ENCODE measurements at regions not wholly inside any gene's neighbourhood (a gene's known extent, or its start where the extent isn't known, plus 50 kb on each side); places are given as distances from the start of the nearest gene placed in this dataset.

DNA sequence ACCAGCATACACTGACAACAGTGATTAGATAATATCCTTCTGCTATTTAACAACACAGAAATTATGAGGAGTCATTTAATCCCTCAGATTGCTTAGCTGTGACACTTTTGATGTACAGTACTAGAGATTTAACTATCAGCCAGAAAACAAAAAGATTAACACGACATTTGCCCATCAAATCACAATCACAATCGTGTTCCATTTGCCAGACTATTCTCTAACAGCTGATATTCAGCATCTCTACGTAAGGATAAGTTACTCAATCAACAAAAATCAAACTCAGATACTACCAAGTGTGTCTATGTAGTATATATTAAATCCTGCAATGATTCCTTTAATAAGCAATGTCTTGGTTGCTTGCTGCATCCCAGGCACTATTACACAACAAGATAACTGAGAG lies 558.7 kb upstream of the USP15 start:
- TF ChIP-seq, protein P1, sequence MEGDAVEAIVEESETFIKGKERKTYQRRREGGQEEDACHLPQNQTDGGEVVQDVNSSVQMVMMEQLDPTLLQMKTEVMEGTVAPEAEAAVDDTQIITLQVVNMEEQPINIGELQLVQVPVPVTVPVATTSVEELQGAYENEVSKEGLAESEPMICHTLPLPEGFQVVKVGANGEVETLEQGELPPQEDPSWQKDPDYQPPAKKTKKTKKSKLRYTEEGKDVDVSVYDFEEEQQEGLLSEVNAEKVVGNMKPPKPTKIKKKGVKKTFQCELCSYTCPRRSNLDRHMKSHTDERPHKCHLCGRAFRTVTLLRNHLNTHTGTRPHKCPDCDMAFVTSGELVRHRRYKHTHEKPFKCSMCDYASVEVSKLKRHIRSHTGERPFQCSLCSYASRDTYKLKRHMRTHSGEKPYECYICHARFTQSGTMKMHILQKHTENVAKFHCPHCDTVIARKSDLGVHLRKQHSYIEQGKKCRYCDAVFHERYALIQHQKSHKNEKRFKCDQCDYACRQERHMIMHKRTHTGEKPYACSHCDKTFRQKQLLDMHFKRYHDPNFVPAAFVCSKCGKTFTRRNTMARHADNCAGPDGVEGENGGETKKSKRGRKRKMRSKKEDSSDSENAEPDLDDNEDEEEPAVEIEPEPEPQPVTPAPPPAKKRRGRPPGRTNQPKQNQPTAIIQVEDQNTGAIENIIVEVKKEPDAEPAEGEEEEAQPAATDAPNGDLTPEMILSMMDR (IDR thresholded peaks at IDR 0.05; ENCODE audit: unreplicated experiment), result no peak
- H3K27ac Mint-ChIP-seq, result no peak overlapping the region
- peaks cover 10% of the 10 kb centered on the region for H3K9me3 Mint-ChIP-seq
- DNase-seq (ENCODE audit: low spot score in 2 of 2, unreplicated experiment in 2 of 2), result no peak
- no peaks in the 10 kb centered on the region for H3K27me3 Mint-ChIP-seq (ENCODE audit: low read depth)
- no peak overlapping the region for H3K4me3 Mint-ChIP-seq
- H3K4me1 Mint-ChIP-seq, result peaks cover 15% of the 10 kb centered on the region
- H3K36me3 Mint-ChIP-seq, result no peaks in the 10 kb centered on the region

DNA sequence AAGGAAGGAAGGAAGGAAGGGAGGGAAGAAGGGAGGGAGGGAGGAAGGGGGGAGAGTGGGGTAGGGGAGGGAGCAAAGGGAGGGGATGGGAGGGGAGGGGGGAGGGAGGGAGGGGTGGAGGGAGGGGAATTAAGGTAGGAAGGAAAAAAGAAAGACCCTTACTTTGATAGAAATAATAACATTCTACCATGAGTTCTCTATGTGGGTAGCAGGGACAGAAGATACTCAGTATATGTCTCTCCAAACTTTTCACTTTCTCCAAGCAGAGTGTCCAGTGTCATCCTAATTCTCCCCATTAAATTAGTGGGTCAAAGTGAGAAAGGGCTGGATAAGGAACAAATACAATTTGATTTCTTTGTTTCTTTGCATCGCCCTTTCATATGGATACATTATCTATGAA lies 553.4 kb upstream of the USP15 start:
- H3K27me3 Mint-ChIP-seq (ENCODE audit: low read depth), result no peaks in the 10 kb centered on the region
- no peaks in the 10 kb centered on the region for H3K9me3 Mint-ChIP-seq
- H3K36me3 Mint-ChIP-seq, result no peaks in the 10 kb centered on the region
- H3K4me1 Mint-ChIP-seq, result no peaks in the 10 kb centered on the region
- TF ChIP-seq, protein P1 (IDR thresholded peaks at IDR 0.05; ENCODE audit: unreplicated experiment), result no peak
- no peak overlapping the region for H3K27ac Mint-ChIP-seq
- H3K4me3 Mint-ChIP-seq, result no peak overlapping the region
- no peak for DNase-seq (ENCODE audit: low spot score in 2 of 2, unreplicated experiment in 2 of 2)

DNA sequence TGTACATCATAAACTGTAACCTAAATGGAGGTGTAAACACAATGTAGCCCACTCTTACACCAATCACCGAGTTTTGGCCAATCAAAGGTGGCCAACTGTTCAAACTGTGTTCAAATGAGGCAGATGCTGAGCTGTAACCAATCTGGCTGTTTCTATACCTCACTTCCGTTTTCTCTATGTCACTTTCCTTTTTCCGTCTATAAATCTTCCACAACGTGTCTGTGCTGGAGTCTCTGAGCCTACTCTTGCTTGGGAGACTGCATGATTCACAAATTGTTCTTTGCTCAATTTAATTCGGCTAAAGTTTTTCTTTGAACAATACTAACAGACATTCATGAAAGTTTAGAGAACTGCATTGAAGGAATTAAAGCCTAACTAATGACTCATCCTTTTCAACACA lies 547.1 kb upstream of the USP15 start:
- no peaks in the 10 kb centered on the region for H3K27me3 Mint-ChIP-seq (ENCODE audit: low read depth)
- no peak for DNase-seq (ENCODE audit: low spot score in 2 of 2, unreplicated experiment in 2 of 2)
- H3K36me3 Mint-ChIP-seq, result no peaks in the 10 kb centered on the region
- no peaks in the 10 kb centered on the region for H3K4me1 Mint-ChIP-seq
- H3K9me3 Mint-ChIP-seq, result no peaks in the 10 kb centered on the region
- TF ChIP-seq, protein P1 (IDR thresholded peaks at IDR 0.05; ENCODE audit: unreplicated experiment), result no peak
- no peak overlapping the region for H3K4me3 Mint-ChIP-seq
- H3K27ac Mint-ChIP-seq, result no peak overlapping the region

DNA sequence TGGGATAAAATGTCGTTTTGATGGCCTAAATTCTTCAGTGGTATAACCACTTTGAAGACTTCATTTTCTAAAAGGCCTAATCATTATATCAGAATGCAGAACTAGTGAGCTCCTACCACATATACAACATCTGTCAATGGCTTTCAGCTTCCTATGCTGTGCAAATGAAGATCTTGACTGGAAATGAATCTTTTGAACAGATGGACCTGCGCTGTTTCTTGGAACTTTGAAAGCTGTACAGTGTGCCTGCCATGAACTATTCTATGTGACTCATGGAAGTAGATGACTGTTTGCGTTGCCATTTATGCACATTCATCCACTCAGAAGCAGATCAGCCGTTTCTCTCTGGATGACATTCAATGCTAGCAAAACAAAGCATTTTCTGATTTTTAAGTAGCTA lies 542.2 kb upstream of the USP15 start:
- TF ChIP-seq, protein P1 (IDR thresholded peaks at IDR 0.05; ENCODE audit: unreplicated experiment), result no peak
- Mint-ChIP-seq H3K4me1 (no peaks in the 10 kb centered on the region), H3K27me3 (ENCODE audit: low read depth) (no peaks in the 10 kb centered on the region), H3K27ac (no peak overlapping the region), H3K36me3 (no peaks in the 10 kb centered on the region), H3K4me3 (no peak overlapping the region), H3K9me3 (no peaks in the 10 kb centered on the region)
- no peak for DNase-seq (ENCODE audit: low spot score in 2 of 2, unreplicated experiment in 2 of 2)

DNA sequence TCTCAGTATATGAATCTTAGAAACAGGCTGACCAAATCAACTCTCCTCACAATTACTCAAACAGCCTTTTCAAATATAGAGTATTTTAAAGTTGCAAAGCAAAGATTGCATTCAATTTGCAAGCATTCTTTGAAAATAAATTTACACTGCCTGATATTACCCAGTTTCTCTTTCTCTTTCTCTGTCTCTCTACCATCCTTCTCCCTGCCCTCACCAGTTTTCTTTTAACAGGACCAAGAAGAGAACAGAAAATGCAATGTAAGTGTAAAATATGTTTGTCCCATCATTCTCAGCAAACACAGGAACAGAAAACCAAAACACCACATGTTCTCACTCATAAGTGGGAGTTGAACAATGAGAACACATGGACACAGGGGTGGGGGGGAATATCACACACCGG lies 520.3 kb upstream of the USP15 start:
- Mint-ChIP-seq H3K27ac (no peak overlapping the region), H3K36me3 (no peaks in the 10 kb centered on the region), H3K27me3 (ENCODE audit: low read depth) (peaks cover 3% of the 10 kb centered on the region), H3K4me3 (no peak overlapping the region), H3K9me3 (no peaks in the 10 kb centered on the region), H3K4me1 (no peaks in the 10 kb centered on the region)
- no peak for DNase-seq (ENCODE audit: low spot score in 2 of 2, unreplicated experiment in 2 of 2)
- TF ChIP-seq, protein P1 (IDR thresholded peaks at IDR 0.05; ENCODE audit: unreplicated experiment), result no peak

DNA sequence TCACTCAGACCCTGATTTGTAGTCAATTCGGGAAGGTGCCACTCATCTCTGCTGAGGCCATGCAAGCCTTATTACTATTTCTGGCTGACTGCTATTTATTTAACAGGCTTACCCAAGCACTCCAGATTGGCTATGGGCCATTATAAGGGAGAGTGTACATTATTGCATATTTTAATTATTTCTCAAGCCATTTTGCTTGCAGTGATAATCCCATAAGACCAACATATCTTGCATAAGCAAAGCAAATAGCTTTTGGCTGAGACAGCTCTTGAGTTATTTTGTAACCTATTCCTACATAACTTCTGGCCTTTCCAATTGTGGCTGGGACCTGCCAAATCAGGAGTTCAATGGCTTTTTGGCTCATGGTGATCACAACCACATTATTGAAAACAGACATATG lies 509.6 kb upstream of the USP15 start:
- Mint-ChIP-seq H3K36me3 (no peaks in the 10 kb centered on the region), H3K27me3 (ENCODE audit: low read depth) (no peaks in the 10 kb centered on the region), H3K4me1 (no peaks in the 10 kb centered on the region), H3K4me3 (no peak overlapping the region), H3K27ac (no peak overlapping the region), H3K9me3 (no peaks in the 10 kb centered on the region)
- DNase-seq (ENCODE audit: low spot score in 2 of 2, unreplicated experiment in 2 of 2), result no peak
- TF ChIP-seq, protein P1 (IDR thresholded peaks at IDR 0.05; ENCODE audit: unreplicated experiment), result no peak
